ENCODE measurements at regions not wholly inside any gene's neighbourhood (a gene's known extent, or its start where the extent isn't known, plus 50 kb on each side); places are given as distances from the start of the nearest gene placed in this dataset.

GRCh38 chr2:62319070-62319469, 123.2 kb downstream of the B3GNT2 start:
- H3K9ac ChIP-seq (ENCODE audit: low read length): no peak overlapping the region
- H3K27ac ChIP-seq (ENCODE audit: low read depth, low read length): no peak overlapping the region
- no peaks in the 10 kb centered on the region for H3K36me3 ChIP-seq (ENCODE audit: control insufficient read depth, insufficient read depth, low read length)
- H3K27me3 ChIP-seq (ENCODE audit: control insufficient read depth, insufficient read depth, low read length): no peaks in the 10 kb centered on the region
- H3K4me1 ChIP-seq (ENCODE audit: control insufficient read depth, insufficient read depth, low read length): no peaks in the 10 kb centered on the region
- H3K4me3 ChIP-seq (ENCODE audit: low read length): no peak overlapping the region

GRCh38 chr2:62315476-62315875, 119.6 kb downstream of the B3GNT2 start:
- H3K9ac ChIP-seq (ENCODE audit: low read length): no peak overlapping the region

GRCh38 chr2:62314291-62314690, 118.4 kb downstream of the B3GNT2 start:
- Histone ChIP-seq H3K27me3 (ENCODE audit: control insufficient read depth, insufficient read depth, low read length) (no peaks in the 10 kb centered on the region), H3K9ac (ENCODE audit: low read length) (no peak overlapping the region), H3K4me1 (ENCODE audit: control insufficient read depth, insufficient read depth, low read length) (no peaks in the 10 kb centered on the region), H3K4me3 (ENCODE audit: low read length) (no peak overlapping the region), H3K27ac (ENCODE audit: low read depth, low read length) (no peak overlapping the region), H3K36me3 (ENCODE audit: control insufficient read depth, insufficient read depth, low read length) (no peaks in the 10 kb centered on the region)

More at GRCh38 chr2:62315476-62315875, 119.6 kb downstream of the B3GNT2 start:
- Histone ChIP-seq H3K36me3 (ENCODE audit: control insufficient read depth, insufficient read depth, low read length) (no peaks in the 10 kb centered on the region), H3K27me3 (ENCODE audit: control insufficient read depth, insufficient read depth, low read length) (no peaks in the 10 kb centered on the region), H3K4me1 (ENCODE audit: control insufficient read depth, insufficient read depth, low read length) (no peaks in the 10 kb centered on the region), H3K4me3 (ENCODE audit: low read length) (no peak overlapping the region), H3K27ac (ENCODE audit: low read depth, low read length) (no peak overlapping the region)

DNA sequence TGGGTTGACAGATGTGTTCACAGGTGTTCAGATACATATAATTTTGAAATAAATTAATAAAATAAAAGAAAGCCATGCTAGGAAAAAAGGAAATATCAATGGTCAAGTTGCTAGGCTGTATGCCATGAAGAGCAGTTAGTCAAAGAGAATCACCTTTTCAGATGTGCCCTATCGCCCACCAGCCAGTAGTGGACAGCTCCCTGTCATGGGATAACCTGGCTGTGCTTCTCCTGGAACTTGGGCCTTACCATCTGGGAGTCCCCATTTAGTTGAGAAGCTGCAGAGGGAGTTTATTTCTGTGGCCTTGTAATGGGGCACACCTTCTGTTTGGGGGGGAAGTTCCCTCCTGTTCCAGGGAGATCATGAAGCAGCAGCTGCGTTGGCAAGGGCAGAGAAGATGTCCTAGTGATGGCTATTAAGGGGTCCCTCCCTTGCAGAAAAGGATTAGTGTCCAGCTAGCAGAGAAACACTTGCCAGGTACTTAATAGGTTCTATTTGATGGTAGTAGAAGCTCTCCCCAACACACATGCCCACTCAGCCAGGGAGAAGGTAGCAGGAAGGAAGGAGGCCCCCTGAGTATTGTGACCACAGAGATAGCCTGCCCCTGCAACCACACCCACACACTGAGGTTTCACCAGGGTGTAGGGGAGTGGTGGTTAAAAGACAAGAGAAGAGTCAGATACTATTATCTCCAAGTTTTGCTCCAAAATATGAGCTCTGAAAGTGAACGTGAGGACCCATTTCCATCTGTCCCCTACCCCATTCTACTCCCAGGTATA, 117.7 kb downstream of the B3GNT2 start:
- H3K4me3 ChIP-seq (ENCODE audit: low read length): no peak overlapping the region

DNA sequence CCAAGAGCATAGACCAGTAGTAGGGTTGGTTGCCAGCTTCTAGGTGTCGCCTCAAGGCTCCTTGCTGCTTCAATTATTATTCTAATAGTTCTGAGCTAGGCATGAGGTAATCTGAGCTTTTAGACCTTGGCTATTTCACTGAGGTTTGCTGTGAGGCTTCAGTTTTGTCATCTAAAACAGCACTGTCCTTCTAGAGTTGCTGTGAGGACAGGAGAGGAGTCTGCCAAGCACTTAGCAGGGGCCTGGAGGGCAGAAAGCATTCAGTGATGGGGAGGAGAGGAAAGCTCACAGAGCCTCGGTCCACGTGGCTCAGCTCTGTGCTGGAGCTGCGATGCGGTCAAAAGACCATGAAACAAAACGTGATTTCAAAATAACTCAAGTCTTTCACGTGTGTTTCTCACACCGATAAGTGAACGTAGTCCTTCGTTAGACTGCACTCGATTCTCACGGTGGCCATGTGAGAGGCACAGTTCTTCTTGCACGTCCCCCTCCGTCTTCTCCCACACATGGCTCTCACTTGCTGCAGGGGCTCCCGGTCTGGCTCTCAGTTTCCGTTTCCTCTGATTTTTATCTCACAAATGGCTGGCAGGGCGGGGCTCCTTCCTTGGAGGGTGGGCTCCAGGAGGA, 113.7 kb downstream of the B3GNT2 start:
- no peak overlapping the region for H3K9ac ChIP-seq (ENCODE audit: low read length)
- H3K4me3 ChIP-seq (ENCODE audit: low read length): no peak overlapping the region
- H3K36me3 ChIP-seq (ENCODE audit: control insufficient read depth, insufficient read depth, low read length): no peaks in the 10 kb centered on the region
- no peak overlapping the region for H3K27ac ChIP-seq (ENCODE audit: low read depth, low read length)
- no peaks in the 10 kb centered on the region for H3K27me3 ChIP-seq (ENCODE audit: control insufficient read depth, insufficient read depth, low read length)
- H3K4me1 ChIP-seq (ENCODE audit: control insufficient read depth, insufficient read depth, low read length): no peaks in the 10 kb centered on the region

More for the DNA sequence above, 117.7 kb downstream of the B3GNT2 start:
- no peaks in the 10 kb centered on the region for H3K4me1 ChIP-seq (ENCODE audit: control insufficient read depth, insufficient read depth, low read length)
- H3K27ac ChIP-seq (ENCODE audit: low read depth, low read length): no peak overlapping the region
- no peaks in the 10 kb centered on the region for H3K36me3 ChIP-seq (ENCODE audit: control insufficient read depth, insufficient read depth, low read length)
- no peak overlapping the region for H3K9ac ChIP-seq (ENCODE audit: low read length)
- no peaks in the 10 kb centered on the region for H3K27me3 ChIP-seq (ENCODE audit: control insufficient read depth, insufficient read depth, low read length)

DNA sequence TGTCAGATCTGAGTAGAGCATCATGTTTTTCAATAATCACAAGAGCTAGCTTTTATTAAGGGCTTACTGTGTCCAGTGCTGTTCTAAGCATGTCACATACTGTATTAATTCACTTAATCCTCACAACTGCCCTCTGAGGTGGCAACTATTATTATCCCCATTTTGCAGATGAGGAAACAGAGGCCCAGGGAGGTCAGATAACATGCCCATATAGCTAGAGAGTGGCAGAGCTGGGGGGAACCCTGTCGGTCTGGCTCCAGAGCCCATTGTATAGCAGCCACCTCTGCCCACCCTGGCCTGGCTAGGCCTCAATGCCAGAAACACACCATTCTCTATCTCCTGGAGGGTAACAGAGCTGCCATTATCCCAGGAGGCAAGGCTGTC, 113.2 kb downstream of the B3GNT2 start:
- no peaks in the 10 kb centered on the region for H3K27me3 ChIP-seq (ENCODE audit: control insufficient read depth, insufficient read depth, low read length)
- no peaks in the 10 kb centered on the region for H3K36me3 ChIP-seq (ENCODE audit: control insufficient read depth, insufficient read depth, low read length)
- H3K4me3 ChIP-seq (ENCODE audit: low read length): no peak overlapping the region
- H3K4me1 ChIP-seq (ENCODE audit: control insufficient read depth, insufficient read depth, low read length): no peaks in the 10 kb centered on the region
- no peak overlapping the region for H3K9ac ChIP-seq (ENCODE audit: low read length)
- H3K27ac ChIP-seq (ENCODE audit: low read depth, low read length): no peak overlapping the region

DNA sequence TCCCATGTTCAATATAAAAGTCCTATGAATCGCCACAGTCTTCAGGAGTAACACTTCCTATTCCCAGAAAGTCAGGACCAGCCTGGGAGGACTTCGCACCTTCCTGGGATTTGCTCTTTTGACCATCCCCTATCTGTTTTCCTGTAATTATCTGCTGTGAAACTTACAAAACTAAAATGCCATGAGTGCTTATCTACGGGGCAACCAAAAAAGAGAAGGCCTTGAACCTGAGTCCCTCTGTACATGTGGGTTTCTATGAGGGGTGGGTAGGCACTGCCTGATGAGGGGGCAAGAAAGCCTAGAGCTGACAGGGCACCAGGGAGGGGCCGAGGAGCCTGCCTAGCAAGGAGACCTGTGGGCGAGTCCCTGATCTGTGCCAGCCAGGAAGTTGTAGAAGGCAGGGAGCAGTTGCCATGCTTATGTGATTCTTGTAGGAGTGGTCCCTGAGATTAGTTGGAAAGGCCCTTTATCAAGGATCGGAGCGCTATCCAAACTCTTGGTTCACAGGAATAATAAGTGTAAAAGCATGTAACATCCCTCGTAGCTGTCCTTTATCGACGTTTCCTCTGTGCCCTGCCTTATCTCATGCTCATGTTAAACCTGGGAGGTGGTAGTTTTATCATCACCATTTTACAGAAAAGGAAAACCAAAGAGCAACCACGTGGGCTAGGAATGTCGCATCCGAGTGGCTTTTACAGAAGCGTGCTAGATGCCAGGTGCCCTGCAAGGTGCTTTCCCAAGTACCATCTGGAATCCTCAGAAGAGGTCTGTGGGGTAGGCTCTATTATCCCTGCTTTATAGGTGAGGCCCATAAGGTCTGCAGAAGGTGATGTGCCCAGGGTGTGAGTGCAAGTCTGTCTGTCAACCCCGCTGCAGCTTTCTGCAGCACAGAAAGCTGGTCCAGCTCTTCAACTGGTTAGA, 111.8 kb downstream of the B3GNT2 start:
- H3K4me1 ChIP-seq (ENCODE audit: control insufficient read depth, insufficient read depth, low read length): no peaks in the 10 kb centered on the region
- H3K27ac ChIP-seq (ENCODE audit: low read depth, low read length): no peak overlapping the region
- H3K36me3 ChIP-seq (ENCODE audit: control insufficient read depth, insufficient read depth, low read length): no peaks in the 10 kb centered on the region
- no peak overlapping the region for H3K4me3 ChIP-seq (ENCODE audit: low read length)
- no peaks in the 10 kb centered on the region for H3K27me3 ChIP-seq (ENCODE audit: control insufficient read depth, insufficient read depth, low read length)
- H3K9ac ChIP-seq (ENCODE audit: low read length): no peak overlapping the region

GRCh38 chr2:62306751-62307468, 111.0 kb downstream of the B3GNT2 start:
- Histone ChIP-seq H3K9ac (ENCODE audit: low read length) (no peak overlapping the region), H3K27ac (ENCODE audit: low read depth, low read length) (no peak overlapping the region), H3K4me1 (ENCODE audit: control insufficient read depth, insufficient read depth, low read length) (no peaks in the 10 kb centered on the region), H3K4me3 (ENCODE audit: low read length) (no peak overlapping the region), H3K36me3 (ENCODE audit: control insufficient read depth, insufficient read depth, low read length) (no peaks in the 10 kb centered on the region), H3K27me3 (ENCODE audit: control insufficient read depth, insufficient read depth, low read length) (no peaks in the 10 kb centered on the region)

- H3K27me3 ChIP-seq (ENCODE audit: control insufficient read depth, insufficient read depth, low read length): no peaks in the 10 kb centered on the region
- H3K9ac ChIP-seq (ENCODE audit: low read length): no peak overlapping the region
- no peaks in the 10 kb centered on the region for H3K36me3 ChIP-seq (ENCODE audit: control insufficient read depth, insufficient read depth, low read length)
- no peak overlapping the region for H3K4me3 ChIP-seq (ENCODE audit: low read length)
- no peaks in the 10 kb centered on the region for H3K4me1 ChIP-seq (ENCODE audit: control insufficient read depth, insufficient read depth, low read length)
- H3K27ac ChIP-seq (ENCODE audit: low read depth, low read length): no peak overlapping the region
Observed at GRCh38 chr2:62305421-62306176, 109.7 kb downstream of the B3GNT2 start.

- Histone ChIP-seq H3K36me3 (ENCODE audit: control insufficient read depth, insufficient read depth, low read length) (no peaks in the 10 kb centered on the region), H3K27ac (ENCODE audit: low read depth, low read length) (no peak overlapping the region), H3K27me3 (ENCODE audit: control insufficient read depth, insufficient read depth, low read length) (no peaks in the 10 kb centered on the region), H3K4me1 (ENCODE audit: control insufficient read depth, insufficient read depth, low read length) (no peaks in the 10 kb centered on the region), H3K4me3 (ENCODE audit: low read length) (no peak overlapping the region), H3K9ac (ENCODE audit: low read length) (no peak overlapping the region)
Observed at GRCh38 chr2:62304429-62305417, 108.8 kb downstream of the B3GNT2 start.

- no peak overlapping the region for H3K27ac ChIP-seq (ENCODE audit: low read depth, low read length)
- H3K27me3 ChIP-seq (ENCODE audit: control insufficient read depth, insufficient read depth, low read length): no peaks in the 10 kb centered on the region
- H3K4me1 ChIP-seq (ENCODE audit: control insufficient read depth, insufficient read depth, low read length): no peaks in the 10 kb centered on the region
- no peak overlapping the region for H3K9ac ChIP-seq (ENCODE audit: low read length)
- no peaks in the 10 kb centered on the region for H3K36me3 ChIP-seq (ENCODE audit: control insufficient read depth, insufficient read depth, low read length)
- no peak overlapping the region for H3K4me3 ChIP-seq (ENCODE audit: low read length)
Observed at GRCh38 chr2:62303788-62304187, 107.9 kb downstream of the B3GNT2 start.

Data from rectal smooth muscle tissue (tissue), 1 donor.